ENCODE measurements at regions not wholly inside any gene's neighbourhood (a gene's known extent, or its start where the extent isn't known, plus 50 kb on each side); places are given as distances from the start of the nearest gene placed in this dataset.
"Not testable (repeated sequence)": the region's sequence is repeated elsewhere in the genome, so short reads cannot be mapped to it uniquely, and the experiment has no call there.

DNA sequence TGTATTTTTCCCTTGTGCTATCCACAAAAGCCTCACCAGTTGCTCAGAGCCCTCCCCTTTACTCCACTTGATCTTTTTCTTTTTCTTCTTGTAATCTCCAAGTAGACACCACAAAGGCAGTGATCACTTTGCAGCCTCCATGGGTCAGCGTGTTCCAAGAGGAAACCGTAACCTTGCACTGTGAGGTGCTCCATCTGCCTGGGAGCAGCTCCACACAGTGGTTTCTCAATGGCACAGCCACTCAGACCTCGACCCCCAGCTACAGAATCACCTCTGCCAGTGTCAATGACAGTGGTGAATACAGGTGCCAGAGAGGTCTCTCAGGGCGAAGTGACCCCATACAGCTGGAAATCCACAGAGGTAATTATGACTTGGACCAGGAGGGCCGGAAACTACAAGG, 95.8 kb downstream of the FAM72C start:
- H3K27me3 ChIP-seq (ENCODE audit: insufficient read depth, low read length); H3K4me1 ChIP-seq (ENCODE audit: control insufficient read depth in 1 of 2, insufficient read depth in 2 of 2, low read length in 2 of 2); H3K9me2 ChIP-seq (ENCODE audit: insufficient read depth); H3K36me3 ChIP-seq (ENCODE audit: control insufficient read depth in 1 of 2, insufficient read depth in 2 of 2, low read length in 2 of 2); H3K4me3 ChIP-seq (replicated peaks in 1 of 2; ENCODE audit: low read depth in 1 of 2, low read length in 2 of 2); H3K79me2 ChIP-seq (ENCODE audit: insufficient read depth, low read length); H3K9ac ChIP-seq (ENCODE audit: low read length); POLR2A ChIA-PET; DNase-seq (ENCODE audit: low read depth, low spot score); H2AFZ ChIP-seq (ENCODE audit: low read depth, low read length, poor library complexity, severe bottlenecking); H3K4me2 ChIP-seq (ENCODE audit: low read length); RAD21 ChIA-PET (ENCODE audit: low non-redundant PET in 1 of 2, low total read pairs in 2 of 2, uncharacterized antibody in 2 of 2, unreplicated experiment in 2 of 2); BruUV-seq (replicated peaks); intact Hi-C loops (cut with micrococcal nuclease); H3K27ac ChIP-seq (ENCODE audit: low read depth, low read length); CTCF ChIA-PET; H3K9me3 ChIP-seq (ENCODE audit: control insufficient read depth in 1 of 2, insufficient read depth in 1 of 2, low read depth in 1 of 2, low read length in 2 of 2); H4K20me1 ChIP-seq (ENCODE audit: insufficient read depth): not testable (repeated sequence)
- ATAC-seq = 0 out of 2 replicates have a peak, but pooled peaks have one; percentile 40

DNA sequence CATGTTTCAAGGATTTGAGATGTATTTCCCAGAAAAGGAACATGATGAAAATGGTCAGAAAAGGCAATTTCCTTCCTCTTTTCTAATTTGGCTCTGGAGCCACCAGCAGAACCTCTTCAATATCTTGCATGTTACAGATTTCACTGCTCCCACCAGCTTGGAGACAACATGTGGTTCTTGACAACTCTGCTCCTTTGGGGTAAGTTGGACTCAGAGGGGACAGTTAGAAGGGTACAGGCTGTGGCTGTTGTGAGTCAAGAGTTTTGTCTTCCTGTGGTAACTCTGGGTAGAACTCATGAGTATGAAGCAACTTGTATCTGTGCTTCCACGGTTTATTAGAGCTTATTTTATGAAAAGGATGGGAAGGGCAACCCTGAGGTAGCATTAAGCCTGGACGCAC, 97.2 kb downstream of the FAM72C start:
- POLR2A ChIA-PET; intact Hi-C loops (cut with micrococcal nuclease); H3K9ac ChIP-seq (ENCODE audit: low read length); H3K27ac ChIP-seq (ENCODE audit: low read depth, low read length); H3K4me2 ChIP-seq (ENCODE audit: low read length); BruUV-seq (replicated peaks); H2AFZ ChIP-seq (ENCODE audit: low read depth, low read length, poor library complexity, severe bottlenecking); CTCF ChIA-PET; H3K4me3 ChIP-seq (replicated peaks in 1 of 2; ENCODE audit: low read depth in 1 of 2, low read length in 2 of 2); H3K36me3 ChIP-seq (ENCODE audit: control insufficient read depth in 1 of 2, insufficient read depth in 2 of 2, low read length in 2 of 2); ATAC-seq; DNase-seq (ENCODE audit: low read depth, low spot score); H3K27me3 ChIP-seq (ENCODE audit: insufficient read depth, low read length); H4K20me1 ChIP-seq (ENCODE audit: insufficient read depth); H3K9me2 ChIP-seq (ENCODE audit: insufficient read depth); H3K79me2 ChIP-seq (ENCODE audit: insufficient read depth, low read length); H3K9me3 ChIP-seq (ENCODE audit: control insufficient read depth in 1 of 2, insufficient read depth in 1 of 2, low read depth in 1 of 2, low read length in 2 of 2); H3K4me1 ChIP-seq (ENCODE audit: control insufficient read depth in 1 of 2, insufficient read depth in 2 of 2, low read length in 2 of 2); RAD21 ChIA-PET (ENCODE audit: low non-redundant PET in 1 of 2, low total read pairs in 2 of 2, uncharacterized antibody in 2 of 2, unreplicated experiment in 2 of 2): not testable (repeated sequence)

DNA sequence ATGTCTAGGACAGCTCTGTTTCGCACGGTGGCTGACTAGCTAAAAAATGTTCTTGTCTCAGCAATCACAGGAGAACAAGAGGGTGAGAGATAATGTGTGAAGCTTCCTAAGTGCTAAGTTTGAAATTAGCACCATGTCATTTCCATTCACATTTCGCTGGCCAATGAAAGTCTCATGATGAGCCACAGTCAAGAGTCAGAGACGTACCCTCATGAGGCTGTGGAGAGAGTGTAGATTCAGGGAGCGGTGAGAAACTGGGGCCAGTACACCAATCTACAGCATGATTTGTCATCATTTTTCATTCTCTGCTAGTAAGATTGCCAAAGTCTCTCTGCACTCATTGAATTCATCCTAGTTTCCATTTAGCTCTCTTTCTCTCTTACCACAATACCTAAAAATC, 98.1 kb downstream of the FAM72C start:
- H3K4me2 ChIP-seq (ENCODE audit: low read length); H3K79me2 ChIP-seq (ENCODE audit: insufficient read depth, low read length); H3K9ac ChIP-seq (ENCODE audit: low read length); H3K9me3 ChIP-seq (ENCODE audit: control insufficient read depth in 1 of 2, insufficient read depth in 1 of 2, low read depth in 1 of 2, low read length in 2 of 2); H2AFZ ChIP-seq (ENCODE audit: low read depth, low read length, poor library complexity, severe bottlenecking); POLR2A ChIA-PET; H3K4me1 ChIP-seq (ENCODE audit: control insufficient read depth in 1 of 2, insufficient read depth in 2 of 2, low read length in 2 of 2); H3K4me3 ChIP-seq (replicated peaks in 1 of 2; ENCODE audit: low read depth in 1 of 2, low read length in 2 of 2); BruUV-seq (replicated peaks); H3K27ac ChIP-seq (ENCODE audit: low read depth, low read length); intact Hi-C loops (cut with micrococcal nuclease); RAD21 ChIA-PET (ENCODE audit: low non-redundant PET in 1 of 2, low total read pairs in 2 of 2, uncharacterized antibody in 2 of 2, unreplicated experiment in 2 of 2); ATAC-seq; H3K9me2 ChIP-seq (ENCODE audit: insufficient read depth); DNase-seq (ENCODE audit: low read depth, low spot score); H3K27me3 ChIP-seq (ENCODE audit: insufficient read depth, low read length); CTCF ChIA-PET; H4K20me1 ChIP-seq (ENCODE audit: insufficient read depth); H3K36me3 ChIP-seq (ENCODE audit: control insufficient read depth in 1 of 2, insufficient read depth in 2 of 2, low read length in 2 of 2): not testable (repeated sequence)

DNA sequence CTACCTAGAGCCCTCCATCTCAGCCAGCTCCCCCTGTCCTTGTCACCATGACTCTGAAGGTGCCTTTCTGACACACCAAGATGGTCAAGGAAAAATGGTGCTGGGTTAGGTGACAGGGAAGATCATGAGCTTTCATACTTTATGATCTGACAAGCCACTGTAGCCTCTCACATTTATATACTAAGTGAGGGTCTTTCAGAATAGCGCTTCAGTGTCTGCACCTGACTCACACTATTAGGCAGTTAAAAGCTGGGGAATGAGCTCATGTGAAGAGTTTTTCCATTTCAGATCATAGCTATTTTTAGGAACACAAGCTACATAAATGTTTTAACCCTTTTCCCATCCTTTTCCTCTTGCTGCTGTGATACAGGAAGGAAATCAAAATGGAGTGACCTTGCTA, 101.4 kb downstream of the FAM72C start:
- H3K36me3 ChIP-seq (ENCODE audit: control insufficient read depth in 1 of 2, insufficient read depth in 2 of 2, low read length in 2 of 2); H4K20me1 ChIP-seq (ENCODE audit: insufficient read depth); RAD21 ChIA-PET (ENCODE audit: low non-redundant PET in 1 of 2, low total read pairs in 2 of 2, uncharacterized antibody in 2 of 2, unreplicated experiment in 2 of 2); H3K9ac ChIP-seq (ENCODE audit: low read length); intact Hi-C loops (cut with micrococcal nuclease); H2AFZ ChIP-seq (ENCODE audit: low read depth, low read length, poor library complexity, severe bottlenecking); BruUV-seq (replicated peaks); H3K9me3 ChIP-seq (ENCODE audit: control insufficient read depth in 1 of 2, insufficient read depth in 1 of 2, low read depth in 1 of 2, low read length in 2 of 2); H3K4me3 ChIP-seq (replicated peaks in 1 of 2; ENCODE audit: low read depth in 1 of 2, low read length in 2 of 2); CTCF ChIA-PET; POLR2A ChIA-PET; H3K4me2 ChIP-seq (ENCODE audit: low read length); ATAC-seq; H3K27me3 ChIP-seq (ENCODE audit: insufficient read depth, low read length); H3K79me2 ChIP-seq (ENCODE audit: insufficient read depth, low read length); H3K4me1 ChIP-seq (ENCODE audit: control insufficient read depth in 1 of 2, insufficient read depth in 2 of 2, low read length in 2 of 2); H3K9me2 ChIP-seq (ENCODE audit: insufficient read depth); H3K27ac ChIP-seq (ENCODE audit: low read depth, low read length); DNase-seq (ENCODE audit: low read depth, low spot score): not testable (repeated sequence)

DNA sequence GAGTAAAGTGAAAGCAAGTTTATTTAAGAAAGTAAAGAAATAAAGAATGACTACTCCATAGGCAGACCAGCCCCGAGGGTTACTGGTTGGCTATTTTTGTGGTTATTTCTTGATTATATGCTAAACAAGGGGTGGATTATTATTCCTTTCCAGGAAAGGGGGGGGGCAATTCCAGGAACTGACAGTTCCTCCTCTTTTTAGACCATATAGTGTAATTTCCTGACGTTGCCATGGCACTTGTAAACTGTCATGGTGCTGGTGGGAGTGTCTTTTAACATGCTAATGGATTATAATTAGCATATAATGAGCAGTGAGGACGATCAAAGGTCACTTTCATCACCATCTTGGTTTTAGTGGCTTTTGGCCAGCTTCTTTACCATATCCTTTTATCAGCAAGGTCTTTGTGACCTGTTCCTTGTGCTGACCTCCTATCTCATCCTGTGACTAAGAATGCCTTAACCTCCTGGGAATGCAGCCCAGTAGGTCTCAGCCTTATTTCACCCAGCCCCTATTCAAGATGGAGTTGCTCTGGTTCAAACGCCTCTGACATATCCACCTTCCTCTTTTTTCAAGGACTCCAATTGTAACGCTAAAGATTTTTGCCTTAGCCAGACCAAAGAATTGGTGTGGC, 104.1 kb downstream of the FAM72C start:
- H2AFZ ChIP-seq (ENCODE audit: low read depth, low read length, poor library complexity, severe bottlenecking); H3K27me3 ChIP-seq (ENCODE audit: insufficient read depth, low read length); H3K79me2 ChIP-seq (ENCODE audit: insufficient read depth, low read length); ATAC-seq; DNase-seq (ENCODE audit: low read depth, low spot score); H3K9me3 ChIP-seq (ENCODE audit: control insufficient read depth in 1 of 2, insufficient read depth in 1 of 2, low read depth in 1 of 2, low read length in 2 of 2); H3K36me3 ChIP-seq (ENCODE audit: control insufficient read depth in 1 of 2, insufficient read depth in 2 of 2, low read length in 2 of 2); H3K4me2 ChIP-seq (ENCODE audit: low read length); H3K9me2 ChIP-seq (ENCODE audit: insufficient read depth); intact Hi-C loops (cut with micrococcal nuclease); H3K9ac ChIP-seq (ENCODE audit: low read length); H3K4me1 ChIP-seq (ENCODE audit: control insufficient read depth in 1 of 2, insufficient read depth in 2 of 2, low read length in 2 of 2); CTCF ChIA-PET; BruUV-seq (replicated peaks); H3K4me3 ChIP-seq (replicated peaks in 1 of 2; ENCODE audit: low read depth in 1 of 2, low read length in 2 of 2); POLR2A ChIA-PET; H4K20me1 ChIP-seq (ENCODE audit: insufficient read depth); H3K27ac ChIP-seq (ENCODE audit: low read depth, low read length); RAD21 ChIA-PET (ENCODE audit: low non-redundant PET in 1 of 2, low total read pairs in 2 of 2, uncharacterized antibody in 2 of 2, unreplicated experiment in 2 of 2): not testable (repeated sequence)

Measured in HCT116 (cell line).